ENCODE measurements at regions not wholly inside any gene's neighbourhood (a gene's known extent, or its start where the extent isn't known, plus 50 kb on each side); places are given as distances from the start of the nearest gene placed in this dataset.

- WGBS (ENCODE audit: extremely low coverage, insufficient read length, low lambda C conversion rate): no CpG with 5 or more reads among the region's 2 CpGs
These were observed 79.9 kb upstream of the GSX1 start for GRCh38 chr13:27712421-27712820.

More at GRCh38 chr13:27712421-27712820, 79.9 kb upstream of the GSX1 start:
- Histone ChIP-seq H2BK12ac (ENCODE audit: insufficient read length, low read depth, low read length) (no peak overlapping the region), H2BK20ac (ENCODE audit: low read depth, low read length, poor library complexity, severe bottlenecking) (no peak overlapping the region), H3K14ac (ENCODE audit: insufficient read depth, low read length) (no peak overlapping the region), H3K23me2 (ENCODE audit: insufficient read length, low read depth, low read length, poor library complexity, severe bottlenecking) (no peaks in the 10 kb centered on the region), H4K5ac (ENCODE audit: insufficient read length, low read depth, low read length) (no peak overlapping the region), H4K8ac (replicated peaks; ENCODE audit: insufficient read length, low read depth, low read length) (no peak overlapping the region), H3K79me1 (ENCODE audit: insufficient read depth, low read depth, low read length, poor library complexity, severe bottlenecking) (no peaks in the 10 kb centered on the region), H3K4me1 (ENCODE audit: insufficient read depth, low read length) (peaks cover 3% of the 10 kb centered on the region; the same call in 1 of the 2 replicates), H2AFZ (ENCODE audit: low read length) (no peak overlapping the region), H2BK15ac (ENCODE audit: low read depth, low read length) (no peak overlapping the region), H3K9me3 (ENCODE audit: control insufficient read depth, low read depth, low read length) (no peaks in the 10 kb centered on the region), H2AK5ac (ENCODE audit: insufficient read length, low read length) (no peak overlapping the region), H2BK5ac (ENCODE audit: insufficient read length, low read length) (no peak overlapping the region), H4K20me1 (ENCODE audit: control insufficient read depth, insufficient read depth, insufficient read length) (no peaks in the 10 kb centered on the region), H3K4ac (ENCODE audit: low read depth, low read length) (no peak overlapping the region), H3K9ac (ENCODE audit: extremely low read depth, insufficient read length, low read length) (no peak overlapping the region), H3K56ac (ENCODE audit: insufficient read length, low read depth, low read length) (no peak overlapping the region), H3K18ac (ENCODE audit: insufficient read length, low read depth, low read length) (no peak overlapping the region), H2BK120ac (ENCODE audit: low read depth, low read length, poor library complexity, severe bottlenecking) (no peak overlapping the region), H3T11ph (ENCODE audit: low read length) (no peak overlapping the region), H3K27me3 (ENCODE audit: insufficient read depth, low read length) (no peaks in the 10 kb centered on the region), H4K91ac (ENCODE audit: insufficient read length, low read depth, low read length) (no peak overlapping the region), H3K27ac (ENCODE audit: insufficient read length, low read depth, low read length) (no peak overlapping the region), H3K23ac (ENCODE audit: insufficient read length, low read depth, low read length) (no peak overlapping the region), H3K4me2 (ENCODE audit: insufficient read depth, insufficient read length, low read length) (no peak overlapping the region), H3K79me2 (ENCODE audit: insufficient read depth, low read length) (no peaks in the 10 kb centered on the region)
- H3K9me3 Mint-ChIP-seq: no peaks in the 10 kb centered on the region
- no peak overlapping the region for H3K4me3 Mint-ChIP-seq
- no peak overlapping the region for H3K27ac Mint-ChIP-seq
- peaks cover 18 to 24% of the 10 kb centered on the region in 2 experiments for H3K4me1 Mint-ChIP-seq
- no peaks in the 10 kb centered on the region for H3K36me3 Mint-ChIP-seq (ENCODE audit: insufficient read depth in 1 of 3, low read depth in 3 of 3)
- peaks cover 2% of the 10 kb centered on the region; the same call in 1 of the 2 replicates for H3K27me3 Mint-ChIP-seq (ENCODE audit: low read depth)
- DNase-seq: no peak
- TF ChIP-seq CTCF (conservative IDR thresholded peaks at IDR 0.05): peak; percentile 38; the same call in 2 of the 3 replicates
